ENCODE measurements at regions not wholly inside any gene's neighbourhood (a gene's known extent, or its start where the extent isn't known, plus 50 kb on each side); places are given as distances from the start of the nearest gene placed in this dataset.

GRCh38 chr22:17300926-17301325, 68.3 kb upstream of the CECR2 start:
- TF ChIP-seq ATF3 (IDR thresholded peaks at IDR 0.05), result no peak
- no peak for TF ChIP-seq TAF1 (conservative IDR thresholded peaks at IDR 0.05)
- TF ChIP-seq HNF4A (conservative IDR thresholded peaks at IDR 0.05), result peak in 1 of 2 donors; percentile 40
- TF ChIP-seq RAD21 (IDR thresholded peaks at IDR 0.05), result no peak
- TF ChIP-seq FOXA2 (IDR thresholded peaks at IDR 0.05), result no peak
- no peak for TF ChIP-seq YY1 (IDR thresholded peaks at IDR 0.05)
- TF ChIP-seq SP1 (IDR thresholded peaks at IDR 0.05), result peak; percentile 22
- no peak for TF ChIP-seq MAX (IDR thresholded peaks at IDR 0.05)
- TF ChIP-seq GABPA (IDR thresholded peaks at IDR 0.05 in 1 of 2, conservative IDR thresholded peaks at IDR 0.05 in 1 of 2), result no peak
- no peak for TF ChIP-seq JUND (IDR thresholded peaks at IDR 0.05)
- TF ChIP-seq CTCF (IDR thresholded peaks at IDR 0.05; ENCODE audit: low read depth, low read length, missing input control), result no peak
- TF ChIP-seq RXRA (IDR thresholded peaks at IDR 0.05), result peak in 1 of 2 donors; percentile 60
- TF ChIP-seq ZBTB33 (IDR thresholded peaks at IDR 0.05), result no peak
- no peak for TF ChIP-seq NR2F2 (IDR thresholded peaks at IDR 0.05)
- TF ChIP-seq REST (IDR thresholded peaks at IDR 0.05), result no peak
- no peak for TF ChIP-seq FOXA1 (IDR thresholded peaks at IDR 0.05)
- TF ChIP-seq HNF4G (IDR thresholded peaks at IDR 0.05), result no peak
- no peak for TF ChIP-seq EGR1 (IDR thresholded peaks at IDR 0.05; ENCODE audit: low read depth in 2 of 2)
- no peak overlapping the region for H3K9ac ChIP-seq (ENCODE audit: low read depth in 1 of 2, low read length in 2 of 2)
- H3K27me3 ChIP-seq (ENCODE audit: control insufficient read depth in 4 of 4, insufficient read depth in 4 of 4, low read length in 3 of 4), result no peaks in the 10 kb centered on the region
- no peaks in the 10 kb centered on the region for H3K9me3 ChIP-seq (ENCODE audit: control insufficient read depth in 4 of 4, low read length in 3 of 4)
- H3K27ac ChIP-seq (ENCODE audit: low read depth in 1 of 2, low read length in 2 of 2), result no peak overlapping the region
- WGBS, result 33% methylated on average over 2 of the region's 2 CpGs
- no peak overlapping the region for H3K4me3 ChIP-seq (ENCODE audit: low read depth in 1 of 3, low read length in 3 of 3)
- peaks cover 0 to 9% (median 5%) of the 10 kb centered on the region in 4 donors for H3K4me1 ChIP-seq (ENCODE audit: control insufficient read depth in 4 of 4, insufficient read depth in 4 of 4, low read length in 3 of 4)
- no peak for DNase-seq (ENCODE audit: low spot score)
- no peaks in the 10 kb centered on the region for H3K36me3 ChIP-seq (ENCODE audit: control insufficient read depth in 4 of 4, insufficient read depth in 3 of 4, low read depth in 1 of 4, low read length in 3 of 4)
